ENCODE measurements at regions not wholly inside any gene's neighbourhood (a gene's known extent, or its start where the extent isn't known, plus 50 kb on each side); places are given as distances from the start of the nearest gene placed in this dataset.

DNA sequence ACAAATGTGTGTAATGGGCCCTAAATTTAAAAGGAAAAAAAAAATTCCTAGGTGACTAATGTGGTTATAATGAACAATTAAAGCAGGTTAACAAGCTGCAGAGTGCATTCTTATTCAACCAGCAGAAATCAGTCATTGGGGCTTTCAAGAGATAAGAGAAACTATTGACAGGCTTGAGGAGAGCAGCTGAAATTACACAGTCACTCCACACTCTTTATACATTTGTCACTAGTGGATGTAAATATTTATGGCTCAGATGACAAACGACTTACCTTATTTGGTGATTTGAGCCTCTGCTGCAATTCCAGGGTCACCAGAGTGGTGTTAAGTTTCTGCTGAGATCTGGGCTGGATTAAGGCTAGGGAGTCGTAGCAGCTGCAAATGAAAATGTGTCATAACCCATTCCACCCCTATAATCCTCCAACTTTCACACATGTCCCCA is 896.3 kb downstream of the TTLL7 start:
- H3K36me3 ChIP-seq (replicated peaks in 1 of 2) = no peaks in the 10 kb centered on the region
- no peak overlapping the region for H3K4me3 ChIP-seq
- no peaks in the 10 kb centered on the region for H3K4me1 ChIP-seq (replicated peaks in 1 of 2)
- WGBS, 4 donors = 38 to 59% (median 50%) methylated on average over 2 of the region's 2 CpGs
- no peaks in the 10 kb centered on the region for H3K9me3 ChIP-seq (replicated peaks in 1 of 3)
- H3K27ac ChIP-seq = no peak overlapping the region
- H3K27me3 ChIP-seq = no peaks in the 10 kb centered on the region
- TF ChIP-seq, protein P1, sequence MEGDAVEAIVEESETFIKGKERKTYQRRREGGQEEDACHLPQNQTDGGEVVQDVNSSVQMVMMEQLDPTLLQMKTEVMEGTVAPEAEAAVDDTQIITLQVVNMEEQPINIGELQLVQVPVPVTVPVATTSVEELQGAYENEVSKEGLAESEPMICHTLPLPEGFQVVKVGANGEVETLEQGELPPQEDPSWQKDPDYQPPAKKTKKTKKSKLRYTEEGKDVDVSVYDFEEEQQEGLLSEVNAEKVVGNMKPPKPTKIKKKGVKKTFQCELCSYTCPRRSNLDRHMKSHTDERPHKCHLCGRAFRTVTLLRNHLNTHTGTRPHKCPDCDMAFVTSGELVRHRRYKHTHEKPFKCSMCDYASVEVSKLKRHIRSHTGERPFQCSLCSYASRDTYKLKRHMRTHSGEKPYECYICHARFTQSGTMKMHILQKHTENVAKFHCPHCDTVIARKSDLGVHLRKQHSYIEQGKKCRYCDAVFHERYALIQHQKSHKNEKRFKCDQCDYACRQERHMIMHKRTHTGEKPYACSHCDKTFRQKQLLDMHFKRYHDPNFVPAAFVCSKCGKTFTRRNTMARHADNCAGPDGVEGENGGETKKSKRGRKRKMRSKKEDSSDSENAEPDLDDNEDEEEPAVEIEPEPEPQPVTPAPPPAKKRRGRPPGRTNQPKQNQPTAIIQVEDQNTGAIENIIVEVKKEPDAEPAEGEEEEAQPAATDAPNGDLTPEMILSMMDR (IDR thresholded peaks at IDR 0.05) = no peak
- no peak for TF ChIP-seq POLR2A (IDR thresholded peaks at IDR 0.05)
- DNase-seq = no peak
- intact Hi-C loops (cut with DNase I) = no loop called here

DNA sequence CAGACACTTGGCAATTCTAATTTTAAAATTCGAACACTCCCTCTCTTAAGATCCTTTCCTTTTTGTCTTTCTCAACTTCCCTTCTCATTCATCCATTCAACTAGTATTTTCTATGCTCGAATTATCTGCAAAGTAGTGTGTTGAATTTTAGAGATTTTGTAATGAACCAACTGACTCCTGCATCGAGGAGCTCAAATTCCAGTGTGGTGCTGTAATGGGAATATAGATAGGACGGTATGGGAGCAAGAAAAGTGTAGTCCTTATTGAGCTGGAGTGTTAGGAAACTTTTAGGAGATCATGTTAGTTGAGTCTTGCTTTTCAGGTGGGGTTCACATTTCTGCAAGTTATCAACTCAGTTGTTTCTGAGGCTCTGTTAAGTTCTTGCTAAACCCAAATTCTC is 897.5 kb downstream of the TTLL7 start:
- H3K4me1 ChIP-seq (replicated peaks in 1 of 2) = no peaks in the 10 kb centered on the region
- no peak overlapping the region for H3K27ac ChIP-seq
- TF ChIP-seq, protein P1 (IDR thresholded peaks at IDR 0.05) = no peak
- TF ChIP-seq POLR2A (IDR thresholded peaks at IDR 0.05) = no peak
- no peak for DNase-seq
- WGBS, 4 donors = 69 to 79% (median 75%) methylated on average over 4 of the region's 4 CpGs
- no peaks in the 10 kb centered on the region for H3K36me3 ChIP-seq (replicated peaks in 1 of 2)
- no peak overlapping the region for H3K4me3 ChIP-seq
- intact Hi-C loops (cut with DNase I) = no loop called here
- no peaks in the 10 kb centered on the region for H3K27me3 ChIP-seq
- no peaks in the 10 kb centered on the region for H3K9me3 ChIP-seq (replicated peaks in 1 of 3)

DNA sequence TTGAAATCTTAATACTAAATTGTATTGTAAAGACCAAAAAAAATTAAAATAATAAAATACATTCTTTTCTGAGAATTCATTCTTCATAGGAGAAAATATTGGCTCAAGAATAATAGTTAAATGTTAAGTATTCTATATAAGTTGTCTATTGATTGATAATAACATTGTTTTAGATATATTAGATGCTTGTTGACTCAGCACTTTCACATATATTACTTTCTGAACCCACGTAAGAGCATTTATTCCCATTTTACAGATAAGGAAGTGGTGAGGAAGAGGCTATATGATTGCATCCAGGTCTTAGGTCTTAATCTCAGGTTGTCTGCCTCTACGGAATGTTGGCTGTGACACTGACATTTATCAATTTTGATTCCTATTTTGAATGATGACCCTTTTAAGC is 898.8 kb downstream of the TTLL7 start:
- DNase-seq = no peak
- Histone ChIP-seq H3K4me1 (replicated peaks in 1 of 2) (no peaks in the 10 kb centered on the region), H3K36me3 (replicated peaks in 1 of 2) (no peaks in the 10 kb centered on the region), H3K27me3 (no peaks in the 10 kb centered on the region), H3K9me3 (replicated peaks in 1 of 3) (no peaks in the 10 kb centered on the region), H3K4me3 (no peak overlapping the region), H3K27ac (no peak overlapping the region)
- TF ChIP-seq, protein P1 (IDR thresholded peaks at IDR 0.05) = no peak
- TF ChIP-seq POLR2A (IDR thresholded peaks at IDR 0.05) = no peak
- WGBS, 4 donors = 64 to 92% (median 79%) methylated on average over 2 of the region's 2 CpGs
- intact Hi-C loops (cut with DNase I) = no loop called here

DNA sequence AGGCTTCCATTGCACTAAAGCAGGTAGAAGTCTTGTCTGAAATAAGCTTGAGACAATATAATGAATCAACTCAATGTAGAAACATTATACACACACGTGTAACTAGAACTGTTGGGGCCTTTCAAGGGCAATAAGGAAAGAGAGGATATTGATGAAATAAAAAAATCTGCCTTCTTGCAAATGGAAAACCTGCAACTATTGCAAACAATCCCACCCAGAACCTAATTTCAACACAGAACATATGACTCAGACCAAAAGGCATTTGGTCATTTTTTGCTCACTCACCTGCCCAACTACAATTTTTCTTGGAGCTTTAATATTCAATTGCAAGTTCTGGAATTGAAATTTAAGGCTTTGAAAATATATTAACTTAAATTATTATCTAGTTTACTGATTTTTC is 900.1 kb downstream of the TTLL7 start:
- Histone ChIP-seq H3K9me3 (replicated peaks in 1 of 3) (no peaks in the 10 kb centered on the region), H3K27me3 (no peaks in the 10 kb centered on the region), H3K27ac (no peak overlapping the region), H3K36me3 (replicated peaks in 1 of 2) (no peaks in the 10 kb centered on the region), H3K4me3 (no peak overlapping the region), H3K4me1 (replicated peaks in 1 of 2) (no peaks in the 10 kb centered on the region)
- WGBS, 4 donors = 73 to 84% (median 79%) methylated on average over 1 of the region's 1 CpG
- intact Hi-C loops (cut with DNase I) = no loop called here
- TF ChIP-seq POLR2A (IDR thresholded peaks at IDR 0.05) = no peak
- TF ChIP-seq, protein P1 (IDR thresholded peaks at IDR 0.05) = no peak
- DNase-seq = no peak

Data from adrenal gland (tissue), 9 donors.